Stomach smooth muscle (tissue), 2 donors: ENCODE measurements at regions not wholly inside any gene's neighbourhood (a gene's known extent, or its start where the extent isn't known, plus 50 kb on each side); places are given as distances from the start of the nearest gene placed in this dataset.
"Not testable (repeated sequence)": the region's sequence is repeated elsewhere in the genome, so short reads cannot be mapped to it uniquely, and the experiment has no call there.

Experiments used
- H3K27ac ChIP-seq: one replicate; pipeline ENCODE4 v1.7.0; 2013; ENCODE audit warnings: mild to moderate bottlenecking, low read length, inconsistent platforms
- H3K27me3 ChIP-seq, 2 donors: one replicate each; pipeline ENCODE4 v1.7.0; 2013; ENCODE audit warnings: low read length in 2 of 2; ENCODE audit not compliant: insufficient read depth in 2 of 2, control insufficient read depth in 1 of 2
- H3K36me3 ChIP-seq, 2 donors: one replicate each; pipeline ENCODE4 v1.7.0; 2013; ENCODE audit warnings: low read length in 2 of 2; ENCODE audit not compliant: control insufficient read depth in 2 of 2, insufficient read depth in 2 of 2
- H3K4me1 ChIP-seq: one replicate; pipeline ENCODE4 v1.7.0; 2013; ENCODE audit warnings: low read length; ENCODE audit not compliant: control insufficient read depth, insufficient read depth
- H3K4me3 ChIP-seq, 2 donors: one replicate each; pipeline ENCODE4 v1.7.0; 2013; ENCODE audit warnings: low read length in 2 of 2
- H3K9ac ChIP-seq, 2 donors: one replicate each; pipeline ENCODE4 v1.7.0; 2013; ENCODE audit warnings: low read length in 2 of 2, mild to moderate bottlenecking in 1 of 2
- H3K9me3 ChIP-seq, 2 donors: one replicate each; pipeline ENCODE4 v1.7.0; 2013; ENCODE audit warnings: low read length in 2 of 2; ENCODE audit not compliant: control insufficient read depth in 2 of 2
- donor health status: healthy.
- donor health status: Pancreatic carcinoma.

- H3K9me3 ChIP-seq, result no peaks in the 10 kb centered on the region
- H3K4me3 ChIP-seq, result no peak overlapping the region
- H3K9ac ChIP-seq, result no peak overlapping the region
- H3K36me3 ChIP-seq, result no peaks in the 10 kb centered on the region
- no peak overlapping the region for H3K27ac ChIP-seq
- no peaks in the 10 kb centered on the region for H3K4me1 ChIP-seq
- no peaks in the 10 kb centered on the region for H3K27me3 ChIP-seq
Measured at GRCh38 chr2:41170589-41170988, 718.7 kb upstream of the SLC8A1 start.

- Histone ChIP-seq H3K4me1 (no peaks in the 10 kb centered on the region), H3K9me3 (no peaks in the 10 kb centered on the region), H3K27ac (no peak overlapping the region), H3K36me3 (no peaks in the 10 kb centered on the region), H3K4me3 (no peak overlapping the region), H3K27me3 (no peaks in the 10 kb centered on the region), H3K9ac (no peak overlapping the region)
Measured at GRCh38 chr2:41180387-41180786, 728.5 kb upstream of the SLC8A1 start.

GRCh38 chr2:41182961-41183360 lies 731.1 kb upstream of the SLC8A1 start:
- Histone ChIP-seq H3K4me1 (no peaks in the 10 kb centered on the region), H3K9ac (no peak overlapping the region)

GRCh38 chr2:41187376-41188122 lies 735.7 kb upstream of the SLC8A1 start:
- Histone ChIP-seq H3K9me3 (no peaks in the 10 kb centered on the region), H3K9ac (no peak overlapping the region), H3K36me3 (no peaks in the 10 kb centered on the region), H3K27ac (no peak overlapping the region), H3K4me3 (no peak overlapping the region), H3K4me1 (no peaks in the 10 kb centered on the region), H3K27me3 (no peaks in the 10 kb centered on the region)

More at GRCh38 chr2:41182961-41183360, 731.1 kb upstream of the SLC8A1 start:
- Histone ChIP-seq H3K9me3 (no peaks in the 10 kb centered on the region), H3K4me3 (no peak overlapping the region), H3K36me3 (no peaks in the 10 kb centered on the region), H3K27me3 (no peaks in the 10 kb centered on the region), H3K27ac (no peak overlapping the region)

- no peaks in the 10 kb centered on the region for H3K4me1 ChIP-seq
- no peaks in the 10 kb centered on the region for H3K27me3 ChIP-seq
- no peak overlapping the region for H3K27ac ChIP-seq
- H3K9me3 ChIP-seq, result no peaks in the 10 kb centered on the region
- no peak overlapping the region for H3K4me3 ChIP-seq
- H3K9ac ChIP-seq, result no peak overlapping the region
- no peaks in the 10 kb centered on the region for H3K36me3 ChIP-seq
Measured at GRCh38 chr2:41194230-41194629, 742.3 kb upstream of the SLC8A1 start.

- no peaks in the 10 kb centered on the region for H3K27me3 ChIP-seq
- no peak overlapping the region for H3K9ac ChIP-seq
- H3K4me3 ChIP-seq, result no peak overlapping the region
- H3K4me1 ChIP-seq, result no peaks in the 10 kb centered on the region
- H3K27ac ChIP-seq, result no peak overlapping the region
- H3K9me3 ChIP-seq, result no peaks in the 10 kb centered on the region
- H3K36me3 ChIP-seq, result no peaks in the 10 kb centered on the region
Measured at GRCh38 chr2:41197781-41198180, 745.9 kb upstream of the SLC8A1 start.

GRCh38 chr2:41199334-41199733 lies 747.4 kb upstream of the SLC8A1 start:
- Histone ChIP-seq H3K27me3 (no peaks in the 10 kb centered on the region), H3K27ac (no peak overlapping the region), H3K4me3 (no peak overlapping the region), H3K9ac (no peak overlapping the region), H3K36me3 (no peaks in the 10 kb centered on the region), H3K4me1 (no peaks in the 10 kb centered on the region), H3K9me3 (no peaks in the 10 kb centered on the region)

- Histone ChIP-seq H3K36me3 (no peaks in the 10 kb centered on the region), H3K27me3 (no peaks in the 10 kb centered on the region), H3K4me3 (no peak overlapping the region), H3K9me3 (no peaks in the 10 kb centered on the region), H3K9ac (no peak overlapping the region), H3K27ac (no peak overlapping the region), H3K4me1 (no peaks in the 10 kb centered on the region)
Measured at GRCh38 chr2:41204315-41204714, 752.4 kb upstream of the SLC8A1 start.

- H3K9ac ChIP-seq, result no peak overlapping the region
- H3K36me3 ChIP-seq, result no peaks in the 10 kb centered on the region
- H3K4me3 ChIP-seq, result no peak overlapping the region
- H3K4me1 ChIP-seq, result no peaks in the 10 kb centered on the region
- H3K9me3 ChIP-seq, result peaks cover 0 to 3% of the 10 kb centered on the region in 2 donors
- no peak overlapping the region for H3K27ac ChIP-seq
- H3K27me3 ChIP-seq, result no peaks in the 10 kb centered on the region
Measured at GRCh38 chr2:41206004-41206403, 754.1 kb upstream of the SLC8A1 start.

GRCh38 chr2:41207578-41207977 lies 755.7 kb upstream of the SLC8A1 start:
- peaks cover 0 to 3% of the 10 kb centered on the region in 2 donors for H3K9me3 ChIP-seq
- no peak overlapping the region for H3K4me3 ChIP-seq
- H3K27ac ChIP-seq, result no peak overlapping the region
- H3K36me3 ChIP-seq, result no peaks in the 10 kb centered on the region
- H3K4me1 ChIP-seq, result no peaks in the 10 kb centered on the region
- no peak overlapping the region for H3K9ac ChIP-seq
- no peaks in the 10 kb centered on the region for H3K27me3 ChIP-seq

GRCh38 chr2:41210030-41210429 lies 758.1 kb upstream of the SLC8A1 start:
- H3K9me3 ChIP-seq, H3K4me1 ChIP-seq, H3K27me3 ChIP-seq, H3K27ac ChIP-seq, H3K4me3 ChIP-seq, H3K36me3 ChIP-seq, H3K9ac ChIP-seq: not testable (repeated sequence)
